NB4 (cell line): ENCODE measurements at regions not wholly inside any gene's neighbourhood (a gene's known extent, or its start where the extent isn't known, plus 50 kb on each side); places are given as distances from the start of the nearest gene placed in this dataset.

Experiments used
- DNase-seq: peaks from one replicate; pipeline ENCODE4 v3.0.0; 2010; ENCODE audit warnings: low read depth
- H3K4me3 ChIP-seq: one replicate; pipeline ENCODE4 v1.5.1; 2011; ENCODE audit warnings: mild to moderate bottlenecking, low read depth, low read length, moderate library complexity
- MYC ChIP-seq: IDR thresholded peaks from 2 replicates; pipeline ENCODE4 v1.6.1; 2011; ENCODE audit warnings: low read depth, low read length
- POLR2A ChIP-seq: IDR thresholded peaks from 2 replicates; pipeline ENCODE4 v1.6.1; 2011; ENCODE audit warnings: mild to moderate bottlenecking; ENCODE audit not compliant: insufficient read length; ENCODE audit errors: extremely low read depth
- TF ChIP-seq, protein P1 (sequence below): IDR thresholded peaks from 2 replicates; pipeline ENCODE4 v1.6.1; 2011; ENCODE audit warnings: low read depth, low read length
- TF ChIP-seq, protein P2 (sequence below): IDR thresholded peaks from one replicate; pipeline ENCODE4 v1.5.1; 2012; ENCODE audit warnings: low read depth, low read length

DNA sequence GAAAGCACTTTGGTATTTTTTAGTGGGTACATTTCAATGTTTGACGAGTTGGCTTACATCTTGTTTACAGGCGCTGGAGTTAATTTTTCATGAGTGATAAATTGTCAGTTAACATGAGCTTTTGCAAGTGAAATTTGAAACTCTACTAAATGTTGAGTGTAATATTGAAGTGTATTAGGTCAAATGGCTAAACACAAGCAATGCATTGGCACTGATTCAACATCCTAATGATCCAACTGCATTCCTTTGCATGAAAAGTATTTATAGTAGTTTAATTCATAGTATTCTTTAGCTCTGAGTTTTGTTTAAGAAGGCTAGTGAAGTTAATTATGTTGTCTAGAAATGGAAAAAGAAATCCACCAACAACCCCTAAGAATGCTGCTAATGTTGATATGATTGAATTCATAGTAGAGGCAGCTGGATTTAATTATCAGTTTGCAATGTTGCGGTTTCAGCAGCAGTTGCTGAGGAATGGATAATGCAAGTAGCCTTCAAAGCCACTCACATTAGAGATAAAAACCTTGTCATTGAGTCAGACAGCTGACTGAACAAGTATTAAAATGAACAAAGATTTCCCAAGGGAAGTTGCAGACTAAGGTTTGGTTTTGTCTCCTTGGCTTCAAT is 245.6 kb upstream of the GOLIM4 start:
- H3K4me3 ChIP-seq: no peak overlapping the region
- no peak for DNase-seq
- TF ChIP-seq POLR2A (no peak), MYC (no peak)

DNA sequence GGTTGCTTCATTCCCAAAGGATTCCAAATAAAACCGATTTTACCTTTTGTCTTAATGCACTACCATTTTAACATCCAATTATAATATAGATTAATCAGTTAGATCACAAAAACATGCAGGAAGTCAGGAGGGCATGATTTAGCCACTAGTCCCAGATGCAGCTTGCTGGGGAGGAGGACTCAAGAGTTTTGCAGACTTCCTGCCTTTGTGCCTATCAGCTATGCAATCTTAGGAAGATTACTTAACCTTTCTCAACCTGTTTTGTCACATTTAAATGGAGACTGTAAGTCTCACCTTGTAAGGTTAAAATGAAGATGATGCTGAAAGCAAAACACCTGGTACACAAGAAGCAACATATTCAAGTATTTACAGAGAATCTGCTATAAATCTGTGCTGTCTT is 242.4 kb upstream of the GOLIM4 start:
- no peak overlapping the region for H3K4me3 ChIP-seq
- DNase-seq: no peak
- TF ChIP-seq MYC (no peak), POLR2A (no peak)
- TF ChIP-seq, protein P1, sequence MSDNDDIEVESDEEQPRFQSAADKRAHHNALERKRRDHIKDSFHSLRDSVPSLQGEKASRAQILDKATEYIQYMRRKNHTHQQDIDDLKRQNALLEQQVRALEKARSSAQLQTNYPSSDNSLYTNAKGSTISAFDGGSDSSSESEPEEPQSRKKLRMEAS: no peak
- TF ChIP-seq, protein P2, sequence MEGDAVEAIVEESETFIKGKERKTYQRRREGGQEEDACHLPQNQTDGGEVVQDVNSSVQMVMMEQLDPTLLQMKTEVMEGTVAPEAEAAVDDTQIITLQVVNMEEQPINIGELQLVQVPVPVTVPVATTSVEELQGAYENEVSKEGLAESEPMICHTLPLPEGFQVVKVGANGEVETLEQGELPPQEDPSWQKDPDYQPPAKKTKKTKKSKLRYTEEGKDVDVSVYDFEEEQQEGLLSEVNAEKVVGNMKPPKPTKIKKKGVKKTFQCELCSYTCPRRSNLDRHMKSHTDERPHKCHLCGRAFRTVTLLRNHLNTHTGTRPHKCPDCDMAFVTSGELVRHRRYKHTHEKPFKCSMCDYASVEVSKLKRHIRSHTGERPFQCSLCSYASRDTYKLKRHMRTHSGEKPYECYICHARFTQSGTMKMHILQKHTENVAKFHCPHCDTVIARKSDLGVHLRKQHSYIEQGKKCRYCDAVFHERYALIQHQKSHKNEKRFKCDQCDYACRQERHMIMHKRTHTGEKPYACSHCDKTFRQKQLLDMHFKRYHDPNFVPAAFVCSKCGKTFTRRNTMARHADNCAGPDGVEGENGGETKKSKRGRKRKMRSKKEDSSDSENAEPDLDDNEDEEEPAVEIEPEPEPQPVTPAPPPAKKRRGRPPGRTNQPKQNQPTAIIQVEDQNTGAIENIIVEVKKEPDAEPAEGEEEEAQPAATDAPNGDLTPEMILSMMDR: no peak

DNA sequence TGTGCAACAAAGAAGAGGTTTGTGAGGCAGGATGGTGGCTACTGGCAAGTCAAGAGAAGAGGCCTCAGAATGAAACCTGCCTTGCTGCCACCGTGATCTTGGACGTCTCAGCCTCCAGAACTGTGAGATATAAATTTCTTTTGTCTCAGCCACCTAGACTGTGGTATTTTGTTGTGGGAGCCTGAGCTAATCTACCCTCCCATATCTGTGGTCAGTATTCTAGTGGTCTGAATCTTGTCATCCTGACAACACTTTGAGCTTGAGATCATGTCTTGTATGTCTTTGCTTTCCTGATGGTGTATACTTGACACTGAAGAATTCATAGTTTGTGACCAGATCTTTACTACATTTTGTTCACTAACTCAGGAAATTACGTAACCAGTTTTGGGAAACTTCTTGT is 240.6 kb upstream of the GOLIM4 start:
- no peak for DNase-seq
- TF ChIP-seq, protein P2: no peak
- TF ChIP-seq, protein P1: no peak
- no peak for TF ChIP-seq MYC
- no peak overlapping the region for H3K4me3 ChIP-seq

DNA sequence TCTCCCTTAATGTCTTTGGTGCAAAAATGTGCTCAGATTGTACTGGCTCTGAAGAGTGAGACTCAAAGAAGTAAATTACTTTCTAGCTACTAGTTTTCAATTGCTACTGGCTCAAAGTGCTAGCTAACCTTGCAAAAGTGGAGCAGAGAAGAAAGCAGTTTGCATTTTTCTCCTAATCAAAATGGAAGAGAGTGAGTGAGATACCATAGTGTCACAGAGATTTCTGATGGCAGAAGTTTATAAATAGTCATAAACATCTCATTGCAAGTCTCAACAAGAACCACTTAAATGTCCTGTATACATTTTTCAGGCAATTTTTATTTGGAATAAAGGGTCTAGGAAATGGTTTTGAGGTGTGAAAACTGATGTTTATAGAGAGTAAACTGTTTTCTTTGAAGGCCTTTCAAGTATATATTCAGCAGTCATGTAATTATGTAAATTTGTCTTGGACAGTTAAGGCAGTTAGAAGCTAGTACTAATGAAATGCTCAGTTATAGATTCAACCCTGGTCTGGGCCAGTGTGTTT is 237.7 kb upstream of the GOLIM4 start:
- no peak for DNase-seq
- no peak overlapping the region for H3K4me3 ChIP-seq
- TF ChIP-seq, protein P1: no peak
- TF ChIP-seq, protein P2: no peak
- no peak for TF ChIP-seq MYC
- TF ChIP-seq POLR2A: no peak

DNA sequence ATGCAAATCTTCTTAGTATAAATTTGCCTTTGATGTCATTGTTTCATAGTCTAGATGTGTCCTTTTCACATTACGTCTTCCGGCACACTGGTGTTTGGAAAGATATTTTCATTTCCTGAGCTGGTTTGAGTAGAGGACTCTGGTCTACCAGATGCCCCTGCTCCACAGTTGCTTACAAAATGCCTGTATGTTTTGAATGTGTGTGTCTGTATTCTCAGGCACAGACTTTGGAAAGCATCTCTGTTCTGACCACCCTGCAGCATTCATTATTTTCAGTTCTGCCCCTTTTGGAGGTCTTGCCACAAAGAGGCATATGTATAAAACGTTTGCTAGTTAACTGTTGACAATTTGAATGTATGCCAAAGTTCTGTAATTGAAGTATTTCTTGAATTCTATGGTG is 236.0 kb upstream of the GOLIM4 start:
- no peak overlapping the region for H3K4me3 ChIP-seq
- no peak for DNase-seq
- TF ChIP-seq POLR2A (no peak), MYC (no peak)
- TF ChIP-seq, protein P1: no peak
- TF ChIP-seq, protein P2: no peak

DNA sequence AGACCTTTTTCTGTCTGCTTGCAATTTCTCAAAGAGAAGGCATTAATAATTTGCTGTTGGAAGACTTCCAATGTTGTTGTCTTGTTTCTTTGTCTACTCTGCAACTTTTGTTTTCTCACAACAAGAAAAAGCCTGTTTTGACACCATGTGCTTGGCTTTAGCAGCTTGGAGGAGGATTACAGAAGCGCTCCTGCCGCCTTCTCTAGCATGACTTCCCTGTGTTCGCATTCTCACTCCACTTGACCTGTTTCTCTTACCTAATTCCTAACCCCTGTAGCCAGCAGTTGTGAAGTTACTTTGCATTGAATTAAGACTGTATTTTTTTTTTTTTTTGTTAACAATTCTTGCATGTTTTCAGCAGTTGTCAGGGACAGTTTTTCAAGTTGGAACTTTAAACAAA is 235.3 kb upstream of the GOLIM4 start:
- no peak for DNase-seq
- H3K4me3 ChIP-seq: no peak overlapping the region
- TF ChIP-seq, protein P2: no peak
- TF ChIP-seq MYC: no peak
- TF ChIP-seq POLR2A: no peak
- TF ChIP-seq, protein P1: no peak
